ENCODE measurements at regions not wholly inside any gene's neighbourhood (a gene's known extent, or its start where the extent isn't known, plus 50 kb on each side); places are given as distances from the start of the nearest gene placed in this dataset.

- FAIRE-seq (peak; percentile 13), DNase-seq (ENCODE audit: low read depth) (no peak)
- no peaks in the 10 kb centered on the region for H3K36me3 ChIP-seq (ENCODE audit: control insufficient read depth, insufficient read depth, low read length)
- TF ChIP-seq, protein P1, sequence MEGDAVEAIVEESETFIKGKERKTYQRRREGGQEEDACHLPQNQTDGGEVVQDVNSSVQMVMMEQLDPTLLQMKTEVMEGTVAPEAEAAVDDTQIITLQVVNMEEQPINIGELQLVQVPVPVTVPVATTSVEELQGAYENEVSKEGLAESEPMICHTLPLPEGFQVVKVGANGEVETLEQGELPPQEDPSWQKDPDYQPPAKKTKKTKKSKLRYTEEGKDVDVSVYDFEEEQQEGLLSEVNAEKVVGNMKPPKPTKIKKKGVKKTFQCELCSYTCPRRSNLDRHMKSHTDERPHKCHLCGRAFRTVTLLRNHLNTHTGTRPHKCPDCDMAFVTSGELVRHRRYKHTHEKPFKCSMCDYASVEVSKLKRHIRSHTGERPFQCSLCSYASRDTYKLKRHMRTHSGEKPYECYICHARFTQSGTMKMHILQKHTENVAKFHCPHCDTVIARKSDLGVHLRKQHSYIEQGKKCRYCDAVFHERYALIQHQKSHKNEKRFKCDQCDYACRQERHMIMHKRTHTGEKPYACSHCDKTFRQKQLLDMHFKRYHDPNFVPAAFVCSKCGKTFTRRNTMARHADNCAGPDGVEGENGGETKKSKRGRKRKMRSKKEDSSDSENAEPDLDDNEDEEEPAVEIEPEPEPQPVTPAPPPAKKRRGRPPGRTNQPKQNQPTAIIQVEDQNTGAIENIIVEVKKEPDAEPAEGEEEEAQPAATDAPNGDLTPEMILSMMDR (IDR thresholded peaks at IDR 0.05; ENCODE audit: insufficient read depth, low read length, severe bottlenecking): no peak
- H3K27me3 ChIP-seq (ENCODE audit: control insufficient read depth, insufficient read depth, low read length): no peaks in the 10 kb centered on the region
- no peak overlapping the region for H3K4me3 ChIP-seq (ENCODE audit: low read depth, low read length)
Measured at GRCh38 chr2:49351560-49351959, 197.2 kb upstream of the FSHR start.

GRCh38 chr2:49343638-49344037, 189.3 kb upstream of the FSHR start:
- no peak for FAIRE-seq
- no peak overlapping the region for H3K4me3 ChIP-seq (ENCODE audit: low read depth, low read length)
- no peaks in the 10 kb centered on the region for H3K27me3 ChIP-seq (ENCODE audit: control insufficient read depth, insufficient read depth, low read length)
- H3K36me3 ChIP-seq (ENCODE audit: control insufficient read depth, insufficient read depth, low read length): no peaks in the 10 kb centered on the region
- no peak for DNase-seq (ENCODE audit: low read depth)
- TF ChIP-seq, protein P1 (IDR thresholded peaks at IDR 0.05; ENCODE audit: insufficient read depth, low read length, severe bottlenecking): no peak

GRCh38 chr2:49342156-49342555, 187.8 kb upstream of the FSHR start:
- no peaks in the 10 kb centered on the region for H3K36me3 ChIP-seq (ENCODE audit: control insufficient read depth, insufficient read depth, low read length)
- FAIRE-seq: no peak
- no peak overlapping the region for H3K4me3 ChIP-seq (ENCODE audit: low read depth, low read length)
- DNase-seq (ENCODE audit: low read depth): no peak
- TF ChIP-seq, protein P1 (IDR thresholded peaks at IDR 0.05; ENCODE audit: insufficient read depth, low read length, severe bottlenecking): no peak
- H3K27me3 ChIP-seq (ENCODE audit: control insufficient read depth, insufficient read depth, low read length): no peaks in the 10 kb centered on the region

- H3K36me3 ChIP-seq (ENCODE audit: control insufficient read depth, insufficient read depth, low read length): no peaks in the 10 kb centered on the region
- FAIRE-seq (no peak), DNase-seq (ENCODE audit: low read depth) (no peak)
- no peaks in the 10 kb centered on the region for H3K27me3 ChIP-seq (ENCODE audit: control insufficient read depth, insufficient read depth, low read length)
- TF ChIP-seq, protein P1 (IDR thresholded peaks at IDR 0.05; ENCODE audit: insufficient read depth, low read length, severe bottlenecking): no peak
- H3K4me3 ChIP-seq (ENCODE audit: low read depth, low read length): no peak overlapping the region
Measured at GRCh38 chr2:49335546-49335945, 181.2 kb upstream of the FSHR start.

- Histone ChIP-seq H3K4me3 (ENCODE audit: low read depth, low read length) (no peak overlapping the region), H3K27me3 (ENCODE audit: control insufficient read depth, insufficient read depth, low read length) (no peaks in the 10 kb centered on the region), H3K36me3 (ENCODE audit: control insufficient read depth, insufficient read depth, low read length) (no peaks in the 10 kb centered on the region)
- FAIRE-seq: no peak
- DNase-seq (ENCODE audit: low read depth): no peak
- TF ChIP-seq, protein P1 (IDR thresholded peaks at IDR 0.05; ENCODE audit: insufficient read depth, low read length, severe bottlenecking): no peak
Measured at GRCh38 chr2:49332415-49332814, 178.1 kb upstream of the FSHR start.

GRCh38 chr2:49318531-49318930, 164.2 kb upstream of the FSHR start:
- Histone ChIP-seq H3K4me3 (ENCODE audit: low read depth, low read length) (no peak overlapping the region), H3K36me3 (ENCODE audit: control insufficient read depth, insufficient read depth, low read length) (no peaks in the 10 kb centered on the region), H3K27me3 (ENCODE audit: control insufficient read depth, insufficient read depth, low read length) (no peaks in the 10 kb centered on the region)
- DNase-seq (ENCODE audit: low read depth) (no peak), FAIRE-seq (no peak)
- TF ChIP-seq, protein P1 (IDR thresholded peaks at IDR 0.05; ENCODE audit: insufficient read depth, low read length, severe bottlenecking): no peak

All from bronchial epithelial cell (primary cell).